ENCODE measurements at regions not wholly inside any gene's neighbourhood (a gene's known extent, or its start where the extent isn't known, plus 50 kb on each side); places are given as distances from the start of the nearest gene placed in this dataset.

DNA sequence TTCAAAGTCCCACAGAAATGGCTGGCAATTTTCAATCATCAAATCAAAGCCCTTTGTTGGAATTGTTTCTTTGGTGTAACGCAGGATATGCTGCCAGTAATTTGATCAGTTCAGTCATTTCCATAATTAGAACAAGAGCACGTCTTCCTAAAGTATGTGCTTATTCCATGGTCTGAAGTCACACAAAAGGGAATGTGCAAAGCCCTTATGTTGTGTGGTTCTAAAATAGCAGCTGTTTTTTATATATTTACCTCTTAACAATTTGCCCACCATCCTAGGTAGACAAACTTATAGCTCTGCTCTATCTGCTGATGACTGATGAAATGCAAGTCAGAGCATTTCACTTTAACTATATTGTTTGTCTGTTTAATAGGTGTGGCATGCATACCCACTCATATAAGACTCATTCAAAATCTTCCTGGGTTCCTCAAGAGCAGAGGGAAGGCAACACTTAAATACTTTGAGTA is 176.1 kb upstream of the SLC38A2 start:
- TF ChIP-seq POLR2A (IDR thresholded peaks at IDR 0.05), result no peak
- no peak for TF ChIP-seq CTCF (IDR thresholded peaks at IDR 0.05)
- TF ChIP-seq POLR2AphosphoS5 (IDR thresholded peaks at IDR 0.05), result no peak
- TF ChIP-seq EP300 (IDR thresholded peaks at IDR 0.05), result no peak

All from upper lobe of left lung (tissue), 4 donors.